Heart left ventricle (tissue), 16 donors: ENCODE measurements at regions not wholly inside any gene's neighbourhood (a gene's known extent, or its start where the extent isn't known, plus 50 kb on each side); places are given as distances from the start of the nearest gene placed in this dataset.

Experiments
- ATAC-seq, 4 donors: fragments of 200-7000 bp; cut with Tn5 transposase; one replicate each; pipeline ENCODE4 v1.9.1; 2020 to 2022; ENCODE audit warnings: moderate library complexity in 4 of 4, mild to moderate bottlenecking in 3 of 4, moderate number of reproducible peaks in 1 of 4
- DNase-seq, 5 donors: peaks; one replicate each; pipeline ENCODE4 v3.0.0-alpha.2; 2020
- H3K27ac ChIP-seq, 12 donors: fragments of 200-600 bp; sonication (generic) in 4 of 12; one replicate each; pipeline versions ENCODE4 v1.5.0 to v1.8.0; 2016 to 2022; ENCODE audit warnings: mild to moderate bottlenecking in 2 of 12
- H3K27me3 ChIP-seq, 9 donors: fragments of 200-600 bp; sonication (generic) in 2 of 9; one replicate each; pipeline versions ENCODE4 v1.5.1 to v1.8.0; 2016 to 2022; ENCODE audit warnings: mild to moderate bottlenecking in 3 of 9
- H3K36me3 ChIP-seq, 9 donors: fragments of 200-600 bp; sonication (generic) in 2 of 9; one replicate each; pipeline versions ENCODE4 v1.5.0 to v1.8.0; 2018 to 2022; ENCODE audit warnings: mild to moderate bottlenecking in 2 of 9
- H3K4me1 ChIP-seq, 12 donors: fragments of 200-600 bp; sonication (generic) in 4 of 12; one replicate each; pipeline versions ENCODE4 v1.5.0 to v1.8.0; 2016 to 2022; ENCODE audit warnings: mild to moderate bottlenecking in 3 of 12
- H3K4me3 ChIP-seq, 12 donors: fragments of 200-600 bp; sonication (generic) in 4 of 12; one replicate each; pipeline versions ENCODE4 v1.5.0 to v1.8.0; 2017 to 2022; ENCODE audit warnings: mild to moderate bottlenecking in 9 of 12, moderate library complexity in 4 of 12
- H3K9me3 ChIP-seq, 12 donors: fragments of 200-600 bp; sonication (generic) in 4 of 12; one replicate each; pipeline versions ENCODE4 v1.5.0 to v1.8.0; 2016 to 2022; ENCODE audit warnings: mild to moderate bottlenecking in 1 of 12
- CTCF ChIP-seq, 12 donors: fragments of 200-600 bp; sonication (generic) in 4 of 12; IDR thresholded peaks; one replicate each; pipeline versions ENCODE4 v1.5.0 to v1.8.0; 2018 to 2022; ENCODE audit warnings: antibody characterized with exemption in 12 of 12, mild to moderate bottlenecking in 5 of 12
- POLR2A ChIP-seq, 2 donors: fragments of 450-650 bp; IDR thresholded peaks; one replicate each; pipeline ENCODE4 v1.6.1; 2017; ENCODE audit warnings: antibody characterized with exemption in 2 of 2, mild to moderate bottlenecking in 2 of 2, moderate library complexity in 2 of 2
- WGBS, 4 donors: extraction: QIAGEN DNeasy Blood & Tissue Kit in 2 of 4; methylation state at CpG; one replicate each; pipeline versions ENCODE4 v1.1.5 to v1.1.7; 2013 to 2018; 5-methylcytosine and 5-hydroxymethylcytosine counted together
- intact Hi-C, 10 donors: fragments of 100-400 bp; cut with DNase I; formaldehyde crosslinking; loops; one replicate each; pipeline versions ENCODE4 v1.11.1 to v1.14.2; 2022
- donor health status: ischemic (EF 13 %, LVEDD 7.1; RV severe dilation, severe dysfunction).
- donor health status: healthy with polysubstance abuse.
- donor health status: DM: no; HTN: yes; CAD: no.
- donor health status: DM: no; HTN: no; CAD: no.
- donor health status: ischemic (EF 25% LVEDD 6.9; RV normal size, moderate dysfunction).
- donor health status: ischemic (EF 25% LVEDD 5.7; RV mildly dilated, moderate dysfunction).
- donor health status: healthy.
- donor health status: DM: yes; HTN: yes; CAD: no.
- donor health status: ischemic (EF 35%, LVEDD 5.7; RV mildly dilated, moderate dysfunction).
- donor health status: nonischemic (EF 11% LVEDD 7.7; RV severe dilation, severe dysfunction).
- donor health status: DM: yes; HTN: yes; CAD: no.
- donor health status: PGD.
- donor health status: ischemic (EF 29% LVEDD 5.4; RV normal size, mild dysfunction).
- donor health status: nonischemic (EF 23%, LVEDD 6.1; RV moderate dilation, normal function).

GRCh38 chr14:101179691-101180211, 276.2 kb upstream of the RTL1 start:
- TF ChIP-seq CTCF (IDR thresholded peaks at IDR 0.05): no peak
- no peak for TF ChIP-seq POLR2A (IDR thresholded peaks at IDR 0.05)
- DNase-seq (no peak), ATAC-seq (no peak)
- 71 to 80% (median 79%) methylated on average over 11 to 12 of the region's 12 CpGs for WGBS, 4 donors
- H3K27ac ChIP-seq: no peak overlapping the region
- H3K9me3 ChIP-seq: peaks cover 0 to 17% (median 6%) of the 10 kb centered on the region in 12 donors
- no peak overlapping the region for H3K4me3 ChIP-seq
- peaks cover 0 to 21% (median 4%) of the 10 kb centered on the region in 9 donors for H3K27me3 ChIP-seq
- intact Hi-C loops: no loop called here
- H3K4me1 ChIP-seq: no peaks in the 10 kb centered on the region
- H3K36me3 ChIP-seq: no peaks in the 10 kb centered on the region

GRCh38 chr14:101181446-101182313, 278.2 kb upstream of the RTL1 start:
- Histone ChIP-seq H3K27ac (no peak overlapping the region), H3K9me3 (peaks cover 0 to 17% (median 6%) of the 10 kb centered on the region in 12 donors), H3K4me3 (no peak overlapping the region), H3K27me3 (peaks cover 0 to 28% (median 4%) of the 10 kb centered on the region in 9 donors), H3K36me3 (no peaks in the 10 kb centered on the region), H3K4me1 (no peaks in the 10 kb centered on the region)
- 74 to 82% (median 76%) methylated on average over 6 of the region's 6 CpGs for WGBS, 4 donors
- intact Hi-C loops: no loop called here
- DNase-seq: no peak
- no peak for ATAC-seq
- TF ChIP-seq CTCF (IDR thresholded peaks at IDR 0.05): no peak
- no peak for TF ChIP-seq POLR2A (IDR thresholded peaks at IDR 0.05)

GRCh38 chr14:101182476-101182875, 279.0 kb upstream of the RTL1 start:
- Histone ChIP-seq H3K36me3 (no peaks in the 10 kb centered on the region), H3K27me3 (peaks cover 0 to 28% (median 4%) of the 10 kb centered on the region in 9 donors), H3K4me1 (no peaks in the 10 kb centered on the region), H3K4me3 (no peak overlapping the region), H3K27ac (no peak overlapping the region), H3K9me3 (peaks cover 0 to 17% (median 6%) of the 10 kb centered on the region in 12 donors)
- no peak for TF ChIP-seq CTCF (IDR thresholded peaks at IDR 0.05)
- TF ChIP-seq POLR2A (IDR thresholded peaks at IDR 0.05): no peak
- intact Hi-C loops: no loop called here
- WGBS, 4 donors: 69 to 81% (median 70%) methylated on average over 3 to 5 of the region's 5 CpGs
- DNase-seq: no peak
- no peak for ATAC-seq

GRCh38 chr14:101183376-101184103, 280.0 kb upstream of the RTL1 start:
- peak in 2 of 12 donors; percentile 8 to 15 for TF ChIP-seq CTCF (IDR thresholded peaks at IDR 0.05)
- no peak for TF ChIP-seq POLR2A (IDR thresholded peaks at IDR 0.05)
- intact Hi-C loops: no loop called here
- Histone ChIP-seq H3K9me3 (peaks cover 0 to 17% (median 6%) of the 10 kb centered on the region in 12 donors), H3K27me3 (peaks cover 0 to 28% (median 4%) of the 10 kb centered on the region in 9 donors), H3K4me3 (no peak overlapping the region), H3K36me3 (no peaks in the 10 kb centered on the region), H3K4me1 (no peaks in the 10 kb centered on the region), H3K27ac (no peak overlapping the region)
- 19 to 47% (median 42%) methylated on average over 7 to 23 of the region's 23 CpGs for WGBS, 4 donors
- DNase-seq: no peak
- no peak for ATAC-seq
